Motor neuron (in vitro differentiated cells): ENCODE measurements at regions not wholly inside any gene's neighbourhood (a gene's known extent, or its start where the extent isn't known, plus 50 kb on each side); places are given as distances from the start of the nearest gene placed in this dataset.

Source experiments
- ATAC-seq, 8 experiments: fragments of 200-7000 bp; cut with Tn5 transposase; replicated peaks in 6 of 8; 2 replicates each; pipeline ENCODE4 v1.8.0; 2021; ENCODE audit warnings: mild to moderate bottlenecking in 8 of 8, moderate library complexity in 8 of 8
- H3K27ac ChIP-seq, 2 donors: fragments of 250-450 bp; sonication (Bioruptor Pico); 2 replicates each; pipeline ENCODE4 v1.9.0; 2021; ENCODE audit warnings: antibody characterized with exemption in 2 of 2, mild to moderate bottlenecking in 2 of 2, moderate library complexity in 1 of 2
- H3K4me1 ChIP-seq, 2 donors: fragments of 250-450 bp; sonication (Bioruptor Pico); replicated peaks in 1 of 2; 2 replicates each; pipeline ENCODE4 v1.6.1; 2021; ENCODE audit warnings: antibody characterized with exemption in 2 of 2, mild to moderate bottlenecking in 2 of 2, moderate library complexity in 1 of 2
- H3K4me3 ChIP-seq, 5 donors: fragments of 250-450 bp; sonication (Bioruptor Pico); 2 replicates each; pipeline ENCODE4 v1.9.0; 2021; ENCODE audit warnings: antibody characterized with exemption in 5 of 5, mild to moderate bottlenecking in 5 of 5, moderate library complexity in 4 of 5
- WGBS, 10 experiments: fragments of 450-650 bp; shearing (Covaris generic); methylation state at CpG; one replicate each; pipeline ENCODE4 v1.0.0; 2022; 5-methylcytosine and 5-hydroxymethylcytosine counted together
- in situ Hi-C, 9 experiments: fragments of 400-800 bp; cut with MboI; loops; one replicate each; pipeline ENCODE4 v1.15.0; 2021; ENCODE audit warnings: low sequenced_read_pairs in 9 of 9, low pct_unique_long_range_greater_than_20kb in 2 of 9; ENCODE audit not compliant: unreplicated experiment in 9 of 9

DNA sequence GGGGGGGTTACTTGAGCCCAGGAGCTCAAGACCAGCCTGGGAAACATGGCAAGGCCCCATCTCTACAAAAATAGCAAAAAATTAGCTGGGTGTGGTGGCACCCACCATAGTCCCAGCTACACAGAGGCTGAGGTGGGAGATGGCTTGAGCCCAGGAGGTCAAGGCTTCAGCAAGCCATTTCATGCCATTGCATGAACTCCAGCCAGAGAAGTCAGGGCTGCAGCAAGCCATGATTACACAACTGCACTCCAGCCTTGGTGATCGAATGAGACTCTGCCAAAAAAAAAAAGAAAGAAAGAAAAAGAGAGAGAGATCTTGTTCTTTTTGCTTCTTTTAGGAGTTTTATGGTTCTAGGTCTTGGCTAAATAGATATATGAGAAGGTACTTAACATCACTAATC is 200.2 kb upstream of the PHYHIPL start:
- ATAC-seq: no peak
- H3K27ac ChIP-seq: no peak overlapping the region
- 0 to 100% (median 50%) methylated on average over 1 of the region's 1 CpG; no CpG with 5 or more reads in 6 of the 10 experiments for WGBS, 10 experiments
- in situ Hi-C loops: no loop called here
- no peak overlapping the region for H3K4me3 ChIP-seq
- H3K4me1 ChIP-seq: peaks cover 29 to 36% of the 10 kb centered on the region in 2 donors

DNA sequence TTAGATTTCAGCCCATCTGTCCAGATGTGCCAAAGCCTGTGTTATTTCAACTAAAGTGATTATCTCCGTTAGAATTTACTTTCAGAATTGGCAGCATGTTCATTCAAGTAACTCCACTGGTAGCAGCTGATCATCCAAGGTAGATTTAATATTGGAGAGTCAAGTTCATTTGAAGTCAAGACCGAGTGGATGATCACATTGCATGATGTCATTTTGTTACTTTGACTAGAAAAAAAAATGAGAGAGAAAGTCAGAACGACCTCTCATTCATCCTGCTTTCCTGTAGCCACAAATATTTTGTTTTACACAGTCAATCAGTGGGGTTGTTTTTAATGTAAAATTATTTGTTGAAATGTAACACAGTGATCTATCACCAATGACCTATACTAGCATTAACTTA is 196.7 kb upstream of the PHYHIPL start:
- in situ Hi-C loops: no loop called here
- Histone ChIP-seq H3K4me3 (no peak overlapping the region), H3K27ac (no peak overlapping the region), H3K4me1 (peaks cover 28 to 35% of the 10 kb centered on the region in 2 donors)
- 19 to 83% (median 45%) methylated on average over 1 to 3 of the region's 3 CpGs; no CpG with 5 or more reads in 1 of the 10 experiments for WGBS, 10 experiments
- peak in 3 of 8 experiments; percentile 50 to 68 (median 57) for ATAC-seq

DNA sequence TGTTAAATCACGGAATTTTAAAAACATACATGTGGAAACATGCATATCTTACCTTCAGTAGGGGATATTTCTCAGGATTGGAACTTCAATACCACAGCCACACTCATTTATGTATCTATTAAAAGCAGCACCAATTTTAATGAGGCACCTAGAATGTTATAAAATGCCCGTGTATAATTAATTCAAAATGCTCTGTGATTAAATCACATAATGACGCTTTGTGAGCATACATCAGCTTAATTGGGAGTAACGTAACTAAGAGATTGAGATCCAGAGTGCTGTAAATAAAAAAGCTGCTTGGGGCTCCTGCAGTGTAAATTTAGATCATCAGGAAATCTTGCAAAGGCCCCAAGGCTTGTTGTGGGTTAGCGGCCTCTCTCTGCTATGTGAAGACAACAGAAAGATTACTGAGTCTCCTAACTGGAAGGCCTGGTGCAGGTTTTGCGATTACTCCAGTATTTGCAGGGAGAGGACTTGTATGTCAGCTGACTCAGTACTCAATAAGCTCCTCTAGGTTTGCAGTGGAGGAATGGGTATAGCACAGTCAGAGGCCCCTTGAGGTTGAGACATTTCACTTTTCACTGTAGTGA is 195.5 kb upstream of the PHYHIPL start:
- Histone ChIP-seq H3K4me3 (no peak overlapping the region), H3K4me1 (peaks cover 28 to 35% of the 10 kb centered on the region in 2 donors), H3K27ac (no peak overlapping the region)
- 43 to 93% (median 82%) methylated on average over 2 to 6 of the region's 6 CpGs for WGBS, 10 experiments
- peak in 1 of 8 experiments; percentile 16 for ATAC-seq
- in situ Hi-C loops: no loop called here

- H3K27ac ChIP-seq: peak overlapping the region in 1 of 2 donors; percentile 18
- in situ Hi-C loops: no loop called here
- 0 to 80% (median 27%) methylated on average over 2 to 4 of the region's 6 CpGs; no CpG with 5 or more reads in 2 of the 10 experiments for WGBS, 10 experiments
- ATAC-seq: peak in 5 of 8 experiments; percentile 75 to 99 (median 90)
- H3K4me1 ChIP-seq: peaks cover 28 to 35% of the 10 kb centered on the region in 2 donors
- H3K4me3 ChIP-seq: no peak overlapping the region
These were observed 194.6 kb upstream of the PHYHIPL start for GRCh38 chr10:58981846-58982245.

- H3K4me1 ChIP-seq: peaks cover 28 to 35% of the 10 kb centered on the region in 2 donors
- H3K4me3 ChIP-seq: no peak overlapping the region
- in situ Hi-C loops: no loop called here
- peak overlapping the region in 1 of 2 donors; percentile 5 for H3K27ac ChIP-seq
- ATAC-seq: no peak
- 14 to 90% (median 79%) methylated on average over 1 to 3 of the region's 3 CpGs for WGBS, 10 experiments
These were observed 193.8 kb upstream of the PHYHIPL start for GRCh38 chr10:58982470-58983239.

DNA sequence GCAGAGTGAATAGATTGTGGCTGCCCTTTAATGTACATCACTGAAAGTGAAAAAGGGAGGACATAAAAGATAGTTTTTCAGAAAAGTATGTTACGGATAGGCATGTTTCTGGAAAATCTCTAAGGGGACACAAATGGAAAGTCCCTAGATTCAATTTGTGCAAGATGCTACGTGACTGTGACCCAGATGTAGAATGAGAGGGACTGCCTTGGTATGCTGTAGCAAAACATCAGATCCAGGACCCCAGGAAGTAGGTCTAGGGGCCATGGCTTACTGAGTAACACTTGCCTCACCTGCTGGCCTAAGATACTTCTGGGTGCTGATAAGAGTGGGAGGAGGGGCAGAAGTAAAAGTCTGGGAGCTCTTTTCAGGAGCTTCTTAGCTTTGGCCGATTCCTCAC is 191.2 kb upstream of the PHYHIPL start:
- Histone ChIP-seq H3K4me3 (no peak overlapping the region), H3K4me1 (peaks cover 21 to 28% of the 10 kb centered on the region in 2 donors), H3K27ac (no peak overlapping the region)
- 20 to 100% (median 95%) methylated on average over 1 to 2 of the region's 3 CpGs; no CpG with 5 or more reads in 2 of the 10 experiments for WGBS, 10 experiments
- in situ Hi-C loops: no loop called here
- ATAC-seq: no peak

- 0 to 100% (median 85%) methylated on average over 1 to 2 of the region's 2 CpGs; no CpG with 5 or more reads in 1 of the 10 experiments for WGBS, 10 experiments
- H3K27ac ChIP-seq: no peak overlapping the region
- in situ Hi-C loops: no loop called here
- peaks cover 0 to 17% of the 10 kb centered on the region in 2 donors for H3K4me1 ChIP-seq
- no peak overlapping the region for H3K4me3 ChIP-seq
- no peak for ATAC-seq
These were observed 186.9 kb upstream of the PHYHIPL start for GRCh38 chr10:58989486-58990039.

DNA sequence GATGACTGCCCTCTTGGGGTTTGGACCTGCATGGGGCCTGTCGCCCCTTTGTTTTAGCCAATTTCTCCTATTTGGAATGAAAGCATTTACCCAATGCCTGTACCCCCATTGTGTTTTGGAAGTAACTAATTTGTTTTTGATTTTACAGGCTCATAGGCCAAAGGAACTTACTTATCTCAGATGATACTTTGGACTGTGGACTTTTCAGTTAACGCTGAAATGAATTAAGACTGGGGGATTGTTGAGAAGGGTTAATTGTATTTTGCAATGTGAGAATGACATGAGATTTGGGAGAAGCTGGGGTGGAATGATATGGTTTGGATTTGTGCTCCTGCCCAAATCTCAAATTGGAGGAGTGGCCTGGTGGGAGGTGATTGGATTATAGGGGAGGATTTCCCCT is 185.8 kb upstream of the PHYHIPL start:
- no peak for ATAC-seq
- Histone ChIP-seq H3K27ac (no peak overlapping the region), H3K4me1 (peaks cover 0 to 17% of the 10 kb centered on the region in 2 donors), H3K4me3 (no peak overlapping the region)
- 60 to 100% (median 94%) methylated on average over 1 to 2 of the region's 2 CpGs; no CpG with 5 or more reads in 4 of the 10 experiments for WGBS, 10 experiments
- in situ Hi-C loops: no loop called here

DNA sequence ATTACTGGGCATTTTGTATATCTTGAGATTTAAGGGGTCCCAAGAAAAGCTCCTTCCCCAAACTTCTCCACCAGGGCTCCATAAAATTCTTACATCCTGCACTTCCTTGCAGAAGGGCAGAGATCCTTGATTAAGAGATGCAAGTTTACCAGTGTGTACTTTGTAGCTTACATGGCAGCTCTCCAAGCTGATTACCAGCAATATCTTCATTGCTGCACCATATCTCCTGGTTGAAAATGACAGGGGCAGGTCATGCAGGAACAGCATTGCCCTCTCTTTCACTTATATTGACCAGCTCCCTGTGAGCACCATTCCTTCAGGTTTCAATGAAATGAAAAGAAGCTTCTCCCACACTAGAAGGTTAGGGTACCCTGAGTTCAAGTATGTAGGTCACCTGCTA is 184.6 kb upstream of the PHYHIPL start:
- peaks cover 0 to 17% of the 10 kb centered on the region in 2 donors for H3K4me1 ChIP-seq
- in situ Hi-C loops: no loop called here
- H3K27ac ChIP-seq: no peak overlapping the region
- no peak overlapping the region for H3K4me3 ChIP-seq
- ATAC-seq: no peak

DNA sequence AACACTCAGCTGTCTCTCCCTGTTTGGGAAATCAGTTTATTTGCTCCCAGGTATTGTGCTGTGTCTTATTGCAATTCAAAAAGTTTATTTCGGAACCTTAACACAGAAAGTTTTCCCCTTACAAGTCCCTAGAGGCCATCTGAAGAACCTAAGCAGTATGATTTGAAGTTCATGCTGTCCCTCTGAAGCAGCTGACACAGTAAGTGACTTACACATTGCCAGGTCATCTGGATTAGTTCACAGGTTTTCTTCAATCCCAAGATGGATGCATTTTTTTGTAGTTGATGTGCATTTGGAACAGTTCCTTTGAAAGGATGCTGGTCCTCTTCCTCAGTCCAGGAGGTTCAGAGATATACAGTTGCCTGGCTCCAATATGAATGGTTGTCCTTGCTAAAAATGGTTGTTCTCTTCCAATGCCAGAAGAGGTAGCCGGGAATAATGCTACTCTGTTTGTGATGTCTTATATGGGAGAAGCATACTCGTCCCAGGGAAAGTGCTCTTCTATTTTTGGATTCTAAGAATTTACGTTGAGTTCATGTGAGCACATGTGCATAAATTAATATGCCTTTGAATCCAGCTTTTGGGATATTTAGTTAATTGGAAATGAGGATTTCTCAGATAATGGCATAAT is 183.5 kb upstream of the PHYHIPL start:
- ATAC-seq: peak in 1 of 8 experiments; percentile 30
- WGBS, 10 experiments: 17 to 96% (median 82%) methylated on average over 1 to 4 of the region's 4 CpGs; no CpG with 5 or more reads in 1 of the 10 experiments
- Histone ChIP-seq H3K27ac (no peak overlapping the region), H3K4me3 (no peak overlapping the region), H3K4me1 (peaks cover 0 to 17% of the 10 kb centered on the region in 2 donors)
- in situ Hi-C loops: no loop called here

GRCh38 chr10:58993480-58994221 is 182.8 kb upstream of the PHYHIPL start:
- in situ Hi-C loops: no loop called here
- Histone ChIP-seq H3K4me3 (no peak overlapping the region), H3K4me1 (peaks cover 0 to 17% of the 10 kb centered on the region in 2 donors), H3K27ac (no peak overlapping the region)
- WGBS, 10 experiments: 21 to 100% (median 52%) methylated on average over 1 to 7 of the region's 7 CpGs
- peak in 4 of 8 experiments; percentile 38 to 77 (median 62) for ATAC-seq

GRCh38 chr10:58994226-58995057 is 182.0 kb upstream of the PHYHIPL start:
- ATAC-seq: peak in 2 of 8 experiments; percentile 24 to 83
- H3K27ac ChIP-seq: no peak overlapping the region
- no peak overlapping the region for H3K4me3 ChIP-seq
- in situ Hi-C loops: no loop called here
- peaks cover 0 to 22% of the 10 kb centered on the region in 2 donors for H3K4me1 ChIP-seq
- 75 to 100% (median 82%) methylated on average over 1 to 4 of the region's 4 CpGs for WGBS, 10 experiments
